ENCODE measurements at regions not wholly inside any gene's neighbourhood (a gene's known extent, or its start where the extent isn't known, plus 50 kb on each side); places are given as distances from the start of the nearest gene placed in this dataset.

GRCh38 chr12:60977966-60978365 lies 1282.2 kb upstream of the USP15 start:
- TF ChIP-seq CTCF (IDR thresholded peaks at IDR 0.05) = peak; percentile 76
- no peak for TF ChIP-seq ZFX (IDR thresholded peaks at IDR 0.05; ENCODE audit: borderline replicate concordance)

Data from 22Rv1 (cell line).